SIG-M5 treated with dmso at 0.1 percent for 504 hours (cell line): ENCODE measurements at regions not wholly inside any gene's neighbourhood (a gene's known extent, or its start where the extent isn't known, plus 50 kb on each side); places are given as distances from the start of the nearest gene placed in this dataset.
"Not testable (repeated sequence)": the region's sequence is repeated elsewhere in the genome, so short reads cannot be mapped to it uniquely, and the experiment has no call there.

Experiments used
- DNase-seq: peaks from one replicate; lab custom pipeline; 2025; ENCODE audit not compliant: unreplicated experiment; lab: John Stamatoyannopoulos, UW

DNA sequence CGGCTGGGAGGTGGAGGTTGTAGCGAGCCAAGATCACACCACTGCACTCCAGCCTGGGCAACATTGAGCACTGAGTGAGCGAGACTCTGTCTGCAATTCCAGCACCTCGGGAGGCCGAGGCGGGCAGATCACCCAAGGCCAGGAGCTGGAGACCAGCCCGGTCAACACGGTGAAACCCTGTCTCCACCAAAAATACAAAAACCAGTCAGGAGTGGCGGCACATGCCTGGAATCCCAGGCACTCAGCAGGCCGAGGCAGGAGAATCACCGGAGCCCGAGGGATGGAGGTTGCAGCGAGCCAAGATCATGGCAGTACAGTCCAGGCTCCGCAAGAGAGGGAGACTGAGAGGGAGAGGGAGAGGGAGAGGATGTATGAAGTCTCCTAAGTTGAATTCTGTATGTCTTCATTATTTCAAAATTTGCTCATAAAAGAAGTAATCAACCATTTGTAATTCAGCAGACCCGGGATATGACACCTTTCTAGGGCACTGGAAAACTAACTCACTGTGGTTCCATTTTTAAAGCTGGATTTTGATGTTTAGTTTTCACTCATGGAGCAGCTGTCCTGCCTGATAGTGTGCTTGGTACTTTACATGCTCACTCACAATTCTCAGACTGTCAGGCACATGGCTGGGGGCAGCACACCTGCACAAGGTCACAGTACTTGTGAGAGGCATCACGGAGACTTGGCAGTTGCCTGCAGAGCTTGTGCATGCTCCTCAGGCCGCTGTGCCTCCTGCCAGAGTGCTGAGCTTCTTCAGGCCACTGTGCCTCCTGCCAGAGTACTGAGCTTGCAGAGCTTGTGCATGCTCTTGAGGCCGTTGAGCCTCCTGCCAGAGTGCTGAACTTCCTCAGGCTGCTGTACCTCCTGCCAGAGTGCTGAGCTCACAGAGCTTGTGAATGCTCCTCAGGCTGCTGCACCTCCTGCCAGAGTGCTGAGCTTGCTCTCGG lies 106.2 kb downstream of the ERMARD start:
- no peak for DNase-seq

DNA sequence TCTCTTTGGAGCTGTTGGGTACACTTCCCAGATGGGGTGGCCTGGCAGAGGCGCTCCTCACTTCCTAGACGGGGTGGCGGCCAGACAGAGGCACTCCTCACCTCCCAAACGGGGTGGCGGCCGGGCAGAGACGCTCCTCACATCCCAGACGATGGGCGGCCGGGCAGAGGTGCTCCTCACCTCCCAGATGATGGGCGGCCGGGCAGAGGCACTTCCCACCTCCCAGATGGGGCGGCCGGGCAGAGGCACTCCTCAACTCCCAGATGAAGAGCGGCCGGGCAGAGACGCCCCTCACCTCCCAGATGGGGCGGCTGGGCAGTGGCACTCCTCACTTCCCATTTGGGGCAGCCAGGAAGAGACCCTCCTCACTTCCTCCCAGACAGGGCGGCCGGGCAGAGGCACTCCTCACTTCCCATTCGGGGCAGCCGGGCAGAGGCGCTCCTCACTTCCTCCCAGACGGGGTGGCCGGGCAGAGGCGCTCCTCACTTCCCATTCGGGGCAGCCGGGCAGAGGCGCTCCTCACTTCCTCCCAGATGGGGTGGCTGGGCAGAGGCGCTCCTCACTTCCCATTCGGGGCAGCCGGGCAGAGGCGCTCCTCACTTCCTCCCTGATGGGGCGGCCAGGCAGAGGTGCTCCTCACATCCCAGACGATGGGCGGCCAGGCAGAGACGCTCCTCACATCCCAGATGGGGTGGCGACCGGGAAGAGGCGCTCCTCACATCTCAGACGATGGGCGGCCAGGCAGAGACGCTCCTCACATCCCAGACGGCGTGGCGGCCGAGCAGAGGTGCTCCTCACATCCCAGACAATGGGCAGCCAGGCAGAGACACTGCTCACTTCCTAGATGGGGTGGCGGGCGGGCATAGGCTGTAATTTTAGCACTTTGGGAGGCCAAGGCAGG lies 105.3 kb downstream of the ERMARD start:
- DNase-seq = not testable (repeated sequence)

DNA sequence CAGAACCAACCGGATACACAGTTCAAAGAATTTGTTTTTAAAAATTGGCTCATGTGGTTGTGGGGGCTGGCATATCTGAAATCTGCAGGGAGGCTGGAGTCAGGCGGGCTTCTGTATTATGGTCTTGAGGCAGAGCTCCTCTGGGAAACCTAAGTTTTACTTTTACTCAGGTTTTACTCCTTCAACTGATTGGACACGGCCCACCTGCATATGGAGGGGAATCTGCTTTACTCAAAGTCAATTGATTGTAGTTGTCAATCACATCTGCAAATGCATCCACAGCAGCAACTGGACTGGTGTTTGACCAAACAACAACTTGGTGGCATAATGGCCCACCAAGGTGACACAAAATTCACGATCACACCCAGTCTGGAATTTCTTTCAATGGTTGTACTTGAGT lies 103.4 kb downstream of the ERMARD start:
- no peak for DNase-seq

GRCh38 chr6:169854083-169854725 lies 102.8 kb downstream of the ERMARD start:
- DNase-seq = no peak

DNA sequence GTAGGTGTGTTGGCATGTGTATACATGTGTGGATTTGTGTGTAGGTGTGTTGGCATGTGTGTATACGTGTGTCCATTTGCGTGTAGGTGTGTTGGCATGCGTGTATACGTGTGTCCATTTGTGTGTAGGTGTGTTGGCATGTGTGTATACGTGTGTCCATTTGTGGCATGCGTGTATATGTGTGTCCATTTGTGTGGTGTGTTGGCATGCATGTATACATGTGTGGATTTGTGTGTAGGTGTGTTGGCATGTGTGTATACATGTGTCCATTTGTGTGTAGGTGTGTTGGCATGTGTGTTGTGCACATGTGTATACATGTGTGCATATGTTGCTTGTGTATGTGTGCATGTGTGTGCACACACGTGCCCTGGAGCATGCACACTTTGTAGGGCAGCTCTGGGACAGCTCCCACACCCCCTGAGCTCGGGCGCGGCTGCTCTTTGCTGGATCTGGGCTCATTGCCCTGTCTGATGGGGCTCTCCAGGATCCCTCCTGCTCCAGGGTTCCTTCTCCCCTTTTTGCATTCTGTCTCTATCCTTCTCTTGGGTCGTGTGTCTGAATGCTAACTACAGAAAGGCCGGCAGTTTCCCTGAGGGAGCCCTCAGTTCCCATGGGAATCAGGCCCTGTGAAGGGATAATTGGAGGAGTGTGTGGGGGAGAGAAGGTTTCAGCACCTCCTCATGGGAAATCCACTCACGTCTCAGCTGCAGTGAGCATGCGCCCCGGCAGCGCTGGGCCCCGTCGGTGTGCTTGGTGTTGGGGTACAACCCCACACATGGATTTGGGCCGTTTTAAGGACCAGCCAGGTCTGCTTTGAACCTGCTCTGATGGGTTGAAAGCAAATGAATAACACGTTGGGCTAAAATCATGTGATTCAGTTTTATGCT lies 102.0 kb downstream of the ERMARD start:
- DNase-seq = no peak

DNA sequence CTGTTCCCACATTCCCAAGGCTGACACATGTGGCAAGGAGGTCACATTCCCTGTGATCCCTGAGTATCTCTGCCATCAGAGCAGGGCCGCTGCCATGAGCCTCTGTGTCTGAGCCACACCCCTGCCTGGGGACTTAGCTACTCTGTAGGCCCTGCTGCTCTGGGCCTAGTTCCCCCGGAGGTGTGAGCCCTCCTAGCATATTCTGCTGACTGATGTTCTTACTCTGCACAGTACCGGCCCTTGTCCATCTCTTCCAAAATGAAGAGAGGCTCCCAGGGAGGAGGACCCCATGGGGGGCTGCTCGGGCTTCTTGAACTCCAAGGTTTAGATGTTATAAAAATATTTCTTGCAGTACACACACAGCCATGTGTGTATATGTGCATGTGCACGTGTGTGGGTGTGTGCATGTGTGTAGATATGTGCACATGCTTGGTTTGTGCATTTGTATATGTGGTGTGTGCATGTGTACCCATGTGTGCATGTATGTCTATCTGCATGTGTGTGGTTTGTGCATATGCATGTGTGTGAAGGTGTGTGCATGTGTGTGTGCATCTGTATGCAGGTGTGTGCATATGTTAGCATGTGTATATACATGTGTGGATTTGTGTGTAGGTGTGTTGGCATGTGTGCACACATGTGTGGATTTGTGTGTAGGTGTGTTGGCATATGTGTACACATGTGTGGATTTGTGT lies 101.2 kb downstream of the ERMARD start:
- DNase-seq = no peak

- DNase-seq = no peak
Observed at GRCh38 chr6:169851641-169852503, 100.5 kb downstream of the ERMARD start.

- DNase-seq = no peak
Observed at GRCh38 chr6:169850746-169851145, 99.3 kb downstream of the ERMARD start.

- no peak for DNase-seq
Observed at GRCh38 chr6:169850154-169850553, 98.7 kb downstream of the ERMARD start.

DNA sequence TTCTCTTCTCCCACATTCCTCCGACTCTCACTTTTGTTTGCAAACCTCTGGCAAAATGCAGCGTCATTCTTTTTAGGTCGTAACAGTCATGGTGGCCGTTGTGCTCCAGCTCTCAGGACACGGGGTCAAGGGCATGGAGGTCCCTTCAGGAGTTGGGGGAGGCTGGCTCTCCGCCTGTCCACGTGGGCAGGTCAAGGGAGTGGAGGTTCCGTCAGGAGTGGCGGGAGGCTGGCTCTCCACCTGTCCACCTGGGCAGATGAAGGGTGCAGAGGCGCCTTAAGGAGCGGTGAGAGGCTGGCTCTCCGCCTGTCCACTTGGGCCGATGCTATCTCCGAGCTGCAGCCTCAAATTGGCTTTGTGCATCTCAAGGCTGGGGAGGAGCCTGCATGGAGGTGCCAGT lies 98.0 kb downstream of the ERMARD start:
- DNase-seq = no peak

DNA sequence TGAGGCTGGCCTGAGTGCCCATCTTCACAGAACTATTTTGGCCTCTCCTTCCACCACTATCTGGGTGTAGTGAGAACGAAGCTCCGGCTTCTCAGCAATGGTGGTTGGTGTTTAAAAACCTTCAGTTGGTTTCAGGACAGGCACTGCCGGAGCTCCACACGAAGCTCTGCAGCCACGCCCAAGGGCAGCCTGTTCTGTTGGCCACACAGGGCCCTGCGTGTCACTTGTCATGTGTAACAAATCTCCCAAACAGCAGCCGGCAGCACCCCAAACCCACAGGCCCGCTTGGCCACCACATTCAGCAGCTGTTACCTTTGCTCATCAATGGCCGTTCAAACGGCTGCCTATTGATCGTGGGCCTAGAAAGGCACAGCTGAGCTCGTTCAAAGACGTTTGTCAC lies 97.5 kb downstream of the ERMARD start:
- DNase-seq = no peak

DNA sequence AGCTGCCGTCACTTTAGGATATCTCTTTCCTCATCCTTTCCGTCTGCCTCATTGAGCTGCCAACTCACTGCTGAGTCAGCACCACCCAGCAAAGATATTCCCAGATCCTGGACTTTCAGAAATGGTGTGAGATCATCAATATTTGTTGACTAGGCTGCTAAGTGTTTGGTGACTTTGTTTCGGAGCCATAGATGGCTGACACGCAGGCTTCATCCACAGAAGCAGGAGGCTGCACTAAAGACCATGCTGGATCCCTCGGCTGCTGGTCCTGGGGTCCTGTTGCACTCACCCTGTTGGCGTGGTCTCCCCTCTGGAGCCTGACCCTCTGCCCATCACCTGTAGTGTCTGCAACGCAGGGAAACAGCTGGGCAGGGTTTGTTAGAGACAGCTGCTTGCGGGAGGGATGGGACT lies 96.5 kb downstream of the ERMARD start:
- no peak for DNase-seq

DNA sequence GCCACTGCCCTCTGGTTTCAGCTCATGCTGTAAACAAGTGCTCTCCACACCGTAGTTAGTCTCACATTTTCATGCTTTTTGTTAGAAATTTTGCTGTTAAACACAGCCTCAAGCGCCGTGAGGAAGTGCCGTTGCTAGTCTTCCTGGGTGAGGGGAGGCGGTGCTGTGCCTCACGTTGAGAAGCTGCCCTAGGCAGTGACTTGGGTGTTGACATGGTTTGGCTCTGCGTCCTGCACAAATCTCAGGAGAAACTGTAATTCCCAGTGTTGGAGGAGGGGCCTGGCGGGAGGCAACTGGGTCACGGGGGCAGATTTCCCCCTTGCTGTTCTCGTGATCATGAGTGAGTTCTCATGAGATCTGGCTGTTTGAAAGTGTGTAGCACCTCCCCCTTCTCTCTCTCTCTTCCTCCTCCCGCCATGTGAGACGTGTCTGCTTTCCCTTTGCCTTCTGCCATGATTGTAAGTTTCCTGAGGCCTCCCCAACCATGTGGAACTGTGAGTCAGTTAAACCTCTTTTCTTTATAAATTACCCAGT lies 95.8 kb downstream of the ERMARD start:
- no peak for DNase-seq

- no peak for DNase-seq
Observed at GRCh38 chr6:169846286-169847056, 95.0 kb downstream of the ERMARD start.

DNA sequence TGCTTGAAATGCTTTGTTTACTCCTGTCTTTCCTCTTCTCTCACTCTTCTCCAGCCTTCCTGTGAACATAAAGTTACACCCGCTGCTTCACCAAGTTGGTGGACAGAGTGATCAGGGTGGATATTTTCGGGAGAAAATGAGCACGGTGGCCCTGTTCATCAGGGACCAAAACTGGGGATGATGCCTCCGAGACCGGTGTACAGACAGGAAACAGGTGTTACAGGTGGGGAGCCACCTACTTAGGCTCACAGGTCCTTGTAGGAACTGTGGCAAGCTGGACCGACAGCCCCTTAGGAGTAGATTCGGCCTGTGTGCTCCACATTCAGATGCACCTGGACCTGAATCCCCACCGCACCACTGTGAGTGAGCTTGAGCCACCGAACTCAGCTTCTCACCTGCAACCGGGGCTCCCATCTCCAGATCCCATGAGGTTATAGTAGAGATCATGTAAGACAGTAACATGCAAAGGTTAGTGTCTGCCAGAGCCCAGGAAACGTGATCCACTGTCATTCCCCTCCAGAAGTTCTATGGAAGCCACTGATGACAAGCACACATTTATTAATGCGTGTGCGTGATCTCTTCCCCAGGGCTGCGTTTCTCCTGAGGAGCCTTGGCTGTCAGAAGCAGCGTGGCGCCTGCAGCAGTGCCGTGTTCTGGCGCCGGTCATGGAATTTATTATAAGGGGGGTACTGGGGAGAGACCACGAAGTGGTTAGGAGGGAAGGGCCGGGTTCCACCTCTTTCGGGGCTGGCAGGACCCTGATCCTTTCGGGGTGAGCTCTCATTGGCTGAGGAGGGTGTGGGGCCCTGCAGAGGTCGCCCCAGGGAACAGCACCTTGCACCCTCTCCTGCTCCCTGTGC lies 94.2 kb downstream of the ERMARD start:
- DNase-seq = no peak

DNA sequence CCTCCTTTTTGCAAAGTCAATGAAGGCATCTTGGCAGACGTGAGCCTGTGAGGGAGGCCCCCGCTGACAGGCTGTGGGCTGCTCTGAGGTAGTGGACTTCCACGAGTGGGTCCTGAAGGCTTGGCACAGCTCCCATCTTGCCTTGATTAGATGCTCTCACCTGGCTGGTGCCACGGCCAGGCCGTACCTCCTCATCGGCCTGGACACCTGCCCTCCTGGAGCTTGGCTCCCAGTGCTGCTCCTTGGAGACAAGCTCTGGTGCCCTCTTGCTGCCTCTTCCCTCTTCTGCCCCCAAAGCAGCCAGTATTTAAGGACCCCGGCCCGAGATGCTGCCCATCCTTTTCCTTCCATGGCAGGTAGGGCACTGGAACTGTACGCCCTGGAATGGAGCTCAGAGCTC lies 93.5 kb downstream of the ERMARD start:
- DNase-seq = no peak

DNA sequence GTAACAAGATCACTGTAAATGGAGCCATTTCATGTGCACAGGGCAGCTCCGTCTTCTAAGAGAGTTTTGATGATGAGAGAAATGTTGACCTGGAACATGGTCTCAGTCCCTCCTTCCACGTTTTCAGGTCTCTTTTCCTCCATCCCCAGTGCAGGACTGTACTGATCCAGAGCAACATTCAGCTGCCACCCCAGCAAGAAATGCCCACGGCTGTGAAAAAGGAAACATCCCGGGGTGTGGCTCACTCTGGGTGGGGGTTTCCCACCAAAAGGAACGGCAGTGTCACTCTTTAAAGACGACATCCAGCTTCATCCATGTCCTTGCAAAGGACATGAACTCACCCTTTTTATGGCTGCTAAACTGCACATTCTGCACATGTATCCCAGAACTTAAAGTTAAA lies 92.6 kb downstream of the ERMARD start:
- DNase-seq = no peak
